Astrocyte (in vitro differentiated cells and primary cell): ENCODE measurements at regions not wholly inside any gene's neighbourhood (a gene's known extent, or its start where the extent isn't known, plus 50 kb on each side); places are given as distances from the start of the nearest gene placed in this dataset.

Experiments used
- CTCF ChIP-seq: IDR thresholded peaks from 2 replicates; pipeline ENCODE4 v1.5.1; 2011; ENCODE audit warnings: low read depth, mild to moderate bottlenecking, inconsistent platforms, low read length, moderate library complexity; ENCODE audit not compliant: insufficient read depth
- EZH2 ChIP-seq: IDR thresholded peaks from 2 replicates; pipeline ENCODE4 v1.6.1; 2012; ENCODE audit warnings: mild to moderate bottlenecking, low read length, inconsistent platforms; ENCODE audit not compliant: insufficient read depth

- TF ChIP-seq EZH2 (no peak), CTCF (no peak)
Observed at GRCh38 chr10:113456741-113457140, 96.1 kb upstream of the HABP2 start.
